MM.1S (cell line): ENCODE measurements at regions not wholly inside any gene's neighbourhood (a gene's known extent, or its start where the extent isn't known, plus 50 kb on each side); places are given as distances from the start of the nearest gene placed in this dataset.
A peak's percentile ranks its signal among the peaks of the same experiment; 100 is the strongest.

Experiments
- CTCF ChIP-seq: fragments of 300-600 bp; sonication (generic); IDR thresholded peaks from 2 replicates; pipeline ENCODE4 v1.5.1; 2016; ENCODE audit warnings: antibody characterized with exemption, low read length, mixed read lengths
- EZH2 ChIP-seq: fragments of 300-600 bp; sonication (generic); optimal IDR thresholded peaks from 2 replicates; pipeline ENCODE3; 2017; ENCODE audit warnings: low read depth, mild to moderate bottlenecking, antibody characterized with exemption, low read length, mixed read lengths

- peak; percentile 50 for TF ChIP-seq CTCF
- TF ChIP-seq EZH2: no peak
Measured at GRCh38 chr1:60765204-60765603, 317.2 kb upstream of the NFIA start.
